HG03469 (cell line): ENCODE measurements at regions not wholly inside any gene's neighbourhood (a gene's known extent, or its start where the extent isn't known, plus 50 kb on each side); places are given as distances from the start of the nearest gene placed in this dataset.
A peak's percentile ranks its signal among the peaks of the same experiment; 100 is the strongest.

ENCODE experiments used
- ATAC-seq: cut with Tn5 transposase; IDR thresholded peaks from one replicate; pipeline ENCODE4 v1.9.1; 2021; ENCODE audit warnings: mild to moderate bottlenecking, moderate library complexity, moderate number of reproducible peaks; ENCODE audit not compliant: unreplicated experiment

DNA sequence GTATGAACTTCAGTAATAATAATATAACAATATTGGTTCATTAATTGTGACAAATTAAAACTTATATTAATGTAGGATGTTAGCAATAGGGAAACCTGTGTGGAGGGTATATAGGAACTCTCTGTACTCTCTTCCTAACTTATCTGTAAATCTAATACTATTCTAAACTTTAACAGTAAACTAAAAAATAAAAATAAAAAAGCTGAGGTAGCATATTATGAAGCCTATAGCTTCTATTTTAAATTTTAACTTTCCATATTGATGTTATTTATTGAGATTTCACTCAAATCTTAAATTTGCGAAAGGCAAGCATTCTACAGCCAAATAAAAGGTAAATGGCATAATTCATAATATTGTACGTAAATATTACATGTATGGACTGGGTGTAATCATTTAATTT lies 326.4 kb downstream of the MEI4 start:
- no peak for ATAC-seq

DNA sequence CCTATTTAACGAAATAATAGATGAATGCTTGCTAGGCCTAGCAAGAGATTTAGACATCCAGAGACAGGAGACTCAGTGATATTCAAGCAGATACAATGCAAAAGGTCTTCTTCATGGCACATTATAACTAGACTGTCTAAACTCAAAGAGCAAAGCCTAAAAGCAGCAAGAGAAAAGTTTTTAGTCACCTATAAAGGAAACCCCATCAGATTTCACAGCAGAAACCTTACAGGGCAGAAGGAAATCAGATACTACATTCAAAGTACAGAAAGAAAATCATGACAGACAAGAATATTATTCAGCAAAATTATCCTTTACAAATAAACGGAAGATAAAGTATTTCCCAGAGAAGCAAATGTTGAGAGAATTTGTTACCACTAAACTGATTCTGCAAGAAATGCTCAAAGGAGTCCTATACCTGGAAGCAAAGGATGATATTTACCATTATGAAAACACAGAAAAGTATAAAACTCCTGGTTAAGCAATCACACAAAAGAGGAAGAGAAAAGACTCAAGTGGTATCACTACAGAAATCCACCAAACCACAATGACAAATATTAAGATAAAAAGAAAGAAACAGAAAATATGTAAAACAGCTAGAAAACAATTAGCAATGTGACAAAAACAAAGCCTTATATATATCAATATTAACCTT lies 333.7 kb downstream of the MEI4 start:
- peak; percentile 83 for ATAC-seq

DNA sequence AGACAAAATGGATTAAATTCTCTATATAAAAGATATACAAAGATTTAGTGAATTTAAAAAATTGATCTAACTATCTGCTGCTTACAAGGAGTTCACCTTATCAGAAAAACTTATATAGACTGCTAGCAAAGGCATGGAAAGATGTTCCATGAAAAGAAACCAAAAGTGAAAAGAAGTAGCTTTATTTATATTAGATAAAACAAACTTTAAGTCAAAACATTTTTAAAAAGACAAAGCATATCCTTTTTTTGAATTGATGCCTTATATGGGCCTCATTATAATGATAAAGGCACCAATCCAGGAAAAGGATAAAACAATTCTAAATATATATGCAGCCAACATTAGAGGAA lies 334.2 kb downstream of the MEI4 start:
- no peak for ATAC-seq

DNA sequence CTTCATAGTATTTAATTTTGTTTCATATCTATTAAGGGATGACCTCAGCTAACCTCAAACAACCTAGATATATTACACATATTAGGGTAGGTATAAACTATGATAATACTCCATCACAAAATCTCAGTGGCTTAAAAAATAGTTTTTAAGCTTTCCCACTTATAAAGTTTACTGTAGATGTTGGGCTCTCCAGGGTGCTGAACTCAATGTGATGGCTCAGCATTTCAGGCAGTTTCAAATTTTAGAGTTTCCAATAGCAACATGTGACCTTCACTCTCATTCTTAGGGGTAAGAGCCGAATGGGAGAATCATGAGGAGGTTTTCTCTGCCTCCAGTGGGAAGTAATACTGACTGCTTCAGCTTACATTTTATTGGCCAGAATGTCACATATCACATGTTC lies 357.3 kb downstream of the MEI4 start:
- no peak for ATAC-seq

DNA sequence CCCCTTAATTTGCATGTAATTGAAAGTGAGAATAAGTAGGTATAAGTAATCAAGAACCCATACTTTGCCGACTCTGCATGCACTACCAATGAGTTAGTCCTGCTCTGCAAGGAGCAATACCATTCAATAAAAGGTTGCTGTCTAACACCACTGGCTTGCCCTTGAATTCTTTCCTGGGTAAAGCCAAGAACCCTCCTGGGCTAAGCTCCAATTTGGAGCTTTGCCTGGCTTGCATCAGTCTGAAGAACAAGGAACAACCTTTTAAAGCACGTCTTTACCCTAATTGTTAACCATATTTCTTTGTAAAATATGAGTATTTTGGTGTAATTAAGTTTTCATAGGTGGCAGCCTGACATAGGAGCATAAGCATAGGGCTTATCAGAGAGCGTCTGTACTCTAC lies 367.7 kb downstream of the MEI4 start:
- no peak for ATAC-seq

DNA sequence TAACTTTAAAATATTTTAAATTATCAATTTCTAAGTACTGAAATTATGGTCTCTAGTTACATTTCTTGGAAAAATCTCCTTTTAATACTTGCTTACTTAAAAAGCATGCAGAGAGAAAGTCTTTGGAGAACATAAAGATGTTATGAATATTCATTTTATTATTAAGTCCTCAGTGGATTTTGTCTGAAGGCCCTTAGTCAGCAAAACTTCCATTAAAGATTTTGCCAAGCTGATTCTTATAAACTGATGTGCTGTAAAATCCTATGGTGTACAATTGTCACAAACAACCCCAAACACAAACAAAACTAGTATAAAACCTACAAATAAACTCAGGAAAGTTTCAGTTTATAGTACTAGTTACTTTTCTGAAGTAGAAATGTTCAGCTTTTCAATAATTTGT lies 372.7 kb downstream of the MEI4 start:
- no peak for ATAC-seq

DNA sequence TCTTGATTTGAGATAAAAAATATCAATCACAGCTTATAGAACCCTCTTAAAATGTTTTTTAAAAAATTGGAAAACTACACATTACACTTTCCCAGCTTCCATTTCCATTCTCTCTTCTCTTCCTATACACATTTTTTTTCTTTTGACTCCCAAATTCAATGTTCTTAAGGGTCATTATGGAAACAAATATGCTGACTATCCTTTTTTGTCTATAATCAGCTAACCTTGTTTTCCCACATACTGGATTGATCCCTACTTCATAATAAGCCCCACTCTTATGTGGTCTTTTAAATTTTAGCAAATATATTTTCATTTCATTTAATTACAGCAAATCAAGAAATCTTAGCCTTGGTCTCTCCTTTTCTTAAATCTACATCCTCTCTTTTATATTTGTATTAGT lies 378.4 kb downstream of the MEI4 start:
- ATAC-seq: no peak

DNA sequence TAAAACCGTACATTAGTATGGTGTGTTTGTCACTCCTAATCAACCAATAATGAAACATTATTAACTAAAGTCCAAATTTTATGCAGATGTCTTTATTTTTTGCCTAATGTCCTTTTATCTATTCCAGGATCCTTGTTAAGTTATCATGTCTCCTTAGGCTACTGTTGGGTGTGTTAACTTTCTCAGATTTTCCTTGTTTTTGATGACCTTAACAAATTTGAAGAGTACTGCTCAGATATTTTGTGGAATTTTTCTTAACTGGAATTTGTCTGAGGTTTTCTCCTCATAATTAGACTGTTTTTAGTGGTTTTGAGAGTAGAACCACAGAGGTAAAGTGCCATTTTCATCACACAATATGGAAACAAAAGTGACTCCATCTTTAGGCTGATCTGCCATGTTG lies 406.3 kb downstream of the MEI4 start:
- no peak for ATAC-seq

DNA sequence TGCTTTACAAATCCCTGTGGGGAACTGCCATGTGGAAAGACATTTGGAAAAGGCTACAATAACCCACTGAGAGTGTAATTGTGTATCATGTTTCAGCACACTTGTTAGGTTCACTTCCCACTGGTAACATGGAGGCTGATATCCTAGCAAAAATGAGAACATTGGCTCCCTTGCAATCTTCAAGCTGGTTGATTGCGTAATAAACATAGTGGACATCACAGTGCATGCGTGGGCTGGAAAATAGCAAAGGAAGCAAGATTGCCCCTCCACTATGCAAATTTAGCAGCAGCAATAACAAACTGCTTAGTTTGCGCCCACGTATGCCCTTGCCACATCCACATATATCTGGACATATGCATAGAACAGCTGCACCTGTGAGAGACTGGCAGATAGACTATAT lies 410.2 kb downstream of the MEI4 start:
- ATAC-seq: no peak

DNA sequence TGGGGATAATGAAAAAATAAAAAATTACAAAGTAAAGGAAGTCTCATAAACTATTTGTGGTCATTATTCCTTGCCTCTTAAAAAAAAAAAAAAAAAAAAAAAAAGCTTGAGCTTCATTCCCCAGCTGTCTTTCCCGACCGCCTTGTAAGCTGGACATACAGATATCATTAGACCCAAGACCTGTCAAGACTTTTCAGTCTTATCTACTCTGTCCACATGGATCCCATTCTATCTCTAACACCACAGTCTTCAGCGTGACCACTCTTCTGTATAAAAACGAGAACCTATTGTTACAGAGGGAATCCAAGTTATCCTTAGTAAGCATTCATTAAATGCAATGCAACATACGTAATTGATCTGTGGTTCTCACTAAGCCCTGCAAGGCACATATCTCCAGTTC lies 423.5 kb downstream of the MEI4 start:
- no peak for ATAC-seq

DNA sequence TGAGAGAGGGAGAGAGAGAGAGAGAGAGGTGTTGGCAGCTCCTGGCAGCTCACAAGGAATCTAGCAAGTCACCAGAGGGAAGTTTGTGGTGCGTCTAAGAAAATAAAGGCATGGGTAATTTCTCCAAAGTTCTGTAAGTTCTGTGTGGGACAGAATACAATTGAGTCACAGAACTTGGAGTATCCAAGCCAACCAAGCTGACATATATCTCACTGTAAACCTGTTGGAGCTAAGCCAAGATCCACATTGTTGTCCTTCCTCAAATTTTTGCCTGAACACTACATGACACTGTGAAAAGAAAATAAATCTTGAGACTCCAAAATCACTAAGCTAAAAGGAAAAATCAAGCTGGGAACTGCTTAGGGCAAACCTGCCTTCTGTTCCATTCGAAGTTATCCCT lies 436.7 kb downstream of the MEI4 start:
- no peak for ATAC-seq

DNA sequence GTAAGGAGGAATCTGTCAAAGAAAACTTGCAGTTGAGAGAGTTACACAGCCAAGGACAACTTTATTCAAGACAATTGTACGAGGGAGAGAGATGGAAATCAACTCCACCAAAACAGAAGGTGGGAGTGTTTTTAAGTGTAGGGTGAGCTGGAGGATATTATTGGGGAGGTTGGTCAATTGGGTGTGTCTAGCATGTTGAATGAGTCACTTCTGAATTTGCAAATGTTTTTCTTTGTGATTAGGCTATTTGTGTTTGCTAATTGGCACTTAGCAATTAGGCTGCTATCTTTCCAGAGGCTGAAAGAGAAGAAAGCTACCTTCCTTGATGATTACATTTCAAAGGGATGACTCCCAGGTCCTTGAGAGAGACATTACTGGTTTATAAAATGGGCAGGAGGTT lies 441.1 kb downstream of the MEI4 start:
- no peak for ATAC-seq

DNA sequence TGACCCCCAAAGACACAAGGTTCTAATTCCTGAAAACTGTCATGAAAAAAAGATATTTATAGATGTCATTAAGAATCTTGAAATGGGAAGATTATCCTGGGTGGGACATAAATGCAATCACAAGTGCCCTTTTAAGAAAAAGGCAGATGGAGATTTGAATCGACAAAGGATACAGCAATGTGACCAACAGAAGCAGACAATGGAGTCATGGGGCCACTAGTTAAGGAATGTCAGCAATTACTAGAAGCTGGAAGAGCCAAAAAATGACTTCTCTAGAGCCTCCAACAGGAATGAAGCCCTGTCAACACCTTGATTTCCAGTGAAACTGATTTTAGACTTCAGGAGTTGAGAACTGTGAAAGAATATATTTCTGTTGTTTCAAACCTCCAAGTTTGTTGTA lies 448.5 kb downstream of the MEI4 start:
- no peak for ATAC-seq

DNA sequence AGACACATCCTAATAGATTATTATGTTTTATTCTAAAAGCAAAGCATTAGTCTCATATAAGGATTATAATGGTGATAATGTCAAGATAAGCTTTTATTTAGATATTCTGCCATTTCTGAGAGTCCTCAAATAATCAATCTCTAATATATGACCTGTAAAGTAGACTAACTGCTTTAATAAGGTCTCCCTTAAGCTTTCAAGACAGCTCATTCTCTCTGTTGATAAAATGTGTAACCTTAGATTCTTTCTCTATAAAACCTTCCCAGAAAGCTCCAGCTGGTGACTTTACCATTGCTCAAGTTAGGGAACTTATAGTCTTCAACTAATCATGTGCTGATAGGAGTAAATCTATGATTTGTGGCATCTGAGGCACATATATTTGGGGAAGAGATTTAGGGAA lies 457.8 kb downstream of the MEI4 start:
- ATAC-seq: no peak

DNA sequence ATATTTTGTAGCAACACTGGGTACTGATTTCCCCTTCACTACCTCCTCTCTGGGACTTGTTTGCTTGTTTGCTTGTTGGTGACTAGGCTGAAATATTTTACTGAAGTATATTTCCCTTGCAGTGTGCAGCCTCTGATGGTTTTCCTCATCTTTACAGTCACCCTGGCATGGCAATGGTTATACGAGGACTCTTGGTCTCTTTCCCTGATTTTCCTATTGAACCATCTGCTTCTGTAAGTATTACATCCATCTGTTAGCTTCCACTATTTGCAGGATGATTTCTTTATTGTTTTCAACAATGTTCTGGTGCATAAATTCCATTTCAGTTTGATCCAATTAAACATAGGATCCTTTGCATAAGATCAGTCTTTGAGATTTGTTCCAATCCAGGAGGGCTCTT lies 465.1 kb downstream of the MEI4 start:
- no peak for ATAC-seq

DNA sequence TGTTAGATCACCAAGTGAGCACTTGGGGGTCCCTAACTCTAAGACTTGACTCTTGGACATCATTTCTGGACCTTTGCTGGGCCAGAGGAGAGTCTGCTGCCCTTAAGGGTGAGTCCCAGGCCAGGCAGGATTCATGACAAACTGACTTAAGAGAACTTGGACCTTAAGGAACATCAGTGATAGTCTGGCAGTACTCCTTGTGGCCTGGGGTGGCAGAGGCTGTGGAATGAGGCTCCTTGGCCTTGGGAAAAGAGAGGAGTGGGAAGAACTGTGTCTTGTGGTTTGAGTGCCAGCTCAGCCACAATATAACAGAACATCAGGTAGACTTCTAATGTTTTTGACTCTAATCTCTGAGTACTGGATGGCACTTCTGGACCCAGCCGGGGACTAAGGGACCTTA lies 478.7 kb downstream of the MEI4 start:
- no peak for ATAC-seq

DNA sequence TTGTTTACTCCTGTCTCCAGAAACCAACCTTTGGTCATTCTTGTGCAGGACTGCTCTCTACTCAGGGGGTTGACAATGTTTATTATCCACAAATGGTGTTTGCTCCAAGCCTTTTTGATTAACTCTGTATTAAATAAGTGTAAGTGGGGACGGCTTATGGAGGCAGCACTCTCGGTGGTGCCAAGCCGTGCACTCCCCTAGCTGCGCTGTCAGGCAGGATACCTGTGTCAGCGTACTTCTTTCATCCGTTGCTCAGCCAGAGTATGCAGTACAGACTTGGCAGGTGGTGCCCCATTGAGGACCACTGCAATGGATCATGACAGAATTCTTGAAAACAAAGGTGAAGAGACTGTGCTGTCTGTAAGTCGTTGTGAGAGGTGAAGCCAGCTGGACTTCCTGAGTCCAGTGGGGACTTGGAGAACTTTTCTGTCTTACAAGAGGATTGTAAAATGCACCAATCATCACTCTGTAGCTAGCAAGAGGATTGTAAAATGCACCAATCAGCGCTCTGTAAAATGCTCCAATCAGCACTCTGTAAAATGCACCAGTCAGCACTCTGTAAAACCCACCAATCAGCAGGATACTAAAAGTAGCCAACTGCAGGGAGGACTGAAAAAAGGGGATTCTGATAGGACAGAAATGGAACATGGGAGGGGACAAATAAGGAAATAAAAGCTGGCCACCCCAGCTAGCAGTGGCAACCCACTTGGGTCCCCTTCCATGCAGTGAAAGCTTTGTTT lies 480.0 kb downstream of the MEI4 start:
- no peak for ATAC-seq

DNA sequence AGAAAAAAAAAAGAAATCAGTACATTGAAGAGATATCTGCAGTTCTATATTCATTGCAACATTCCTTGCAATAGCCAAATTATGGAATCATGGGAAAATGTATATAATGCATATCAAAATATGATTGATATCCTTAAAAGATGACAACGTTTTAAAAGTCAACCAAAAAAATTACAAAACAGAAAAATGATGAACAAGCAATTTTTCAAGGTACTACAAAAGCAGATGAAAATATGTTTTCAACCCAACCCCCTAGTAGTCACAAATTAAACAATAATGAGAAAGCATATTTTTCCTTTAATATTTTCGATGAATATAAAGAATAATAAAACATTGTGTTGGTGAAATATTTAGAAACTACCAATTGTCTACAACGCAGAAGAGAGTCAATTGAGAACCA lies 497.6 kb downstream of the MEI4 start:
- ATAC-seq: no peak

DNA sequence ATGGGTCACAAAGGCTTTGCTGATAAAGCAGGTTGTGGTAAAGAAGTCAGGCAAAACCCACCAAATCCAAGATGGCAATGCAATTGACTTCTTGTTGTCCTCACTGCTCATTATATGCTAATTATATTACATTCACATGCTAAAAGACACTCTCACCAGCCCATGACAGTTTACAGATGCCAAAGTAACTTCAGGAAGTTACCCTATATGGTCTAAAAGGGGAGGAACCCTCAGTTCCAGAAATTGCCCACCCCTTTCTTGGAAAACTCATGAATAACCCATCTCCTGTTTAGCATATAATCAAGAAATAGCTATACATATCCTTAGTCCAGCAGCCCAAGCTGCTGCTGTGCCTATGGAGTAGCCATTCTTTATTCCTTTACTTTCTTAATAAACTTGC lies 501.1 kb downstream of the MEI4 start:
- no peak for ATAC-seq

DNA sequence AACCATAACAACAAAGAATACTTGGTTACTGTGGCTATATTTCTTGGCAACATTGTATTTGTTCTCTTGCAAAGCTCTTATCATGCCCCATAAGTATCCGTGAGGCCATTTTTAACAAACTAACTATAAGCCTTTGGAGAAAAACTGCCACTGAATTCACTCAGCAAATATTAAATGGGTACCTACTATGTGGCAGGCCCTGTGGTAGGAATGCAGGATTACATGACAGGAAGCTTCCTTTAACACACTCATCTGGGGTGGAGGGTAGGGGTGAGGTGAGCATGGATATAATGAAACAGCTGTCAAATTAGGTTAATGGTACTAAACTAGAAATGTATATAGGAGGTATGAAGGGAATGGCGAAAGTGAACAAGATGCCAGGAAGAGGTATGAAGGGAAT lies 504.8 kb downstream of the MEI4 start:
- no peak for ATAC-seq

DNA sequence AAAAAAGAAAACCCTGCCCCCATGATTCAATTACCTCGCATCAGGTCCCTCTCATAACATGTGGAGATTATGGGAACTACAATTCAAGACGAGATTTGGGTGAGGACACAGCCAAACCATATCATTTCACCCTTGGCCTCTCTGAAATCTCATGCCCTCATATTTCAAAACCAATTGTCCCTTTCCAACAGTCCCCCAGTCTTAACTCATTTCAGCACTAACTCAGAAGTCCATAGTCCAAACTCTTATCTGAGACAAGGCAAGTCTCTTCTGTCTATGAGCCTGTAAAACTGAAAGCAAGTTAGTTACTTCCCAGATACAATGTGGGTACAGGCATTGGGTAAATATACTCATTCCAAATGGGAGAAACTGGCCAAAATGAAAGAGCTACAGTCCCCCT lies 536.1 kb downstream of the MEI4 start:
- no peak for ATAC-seq

DNA sequence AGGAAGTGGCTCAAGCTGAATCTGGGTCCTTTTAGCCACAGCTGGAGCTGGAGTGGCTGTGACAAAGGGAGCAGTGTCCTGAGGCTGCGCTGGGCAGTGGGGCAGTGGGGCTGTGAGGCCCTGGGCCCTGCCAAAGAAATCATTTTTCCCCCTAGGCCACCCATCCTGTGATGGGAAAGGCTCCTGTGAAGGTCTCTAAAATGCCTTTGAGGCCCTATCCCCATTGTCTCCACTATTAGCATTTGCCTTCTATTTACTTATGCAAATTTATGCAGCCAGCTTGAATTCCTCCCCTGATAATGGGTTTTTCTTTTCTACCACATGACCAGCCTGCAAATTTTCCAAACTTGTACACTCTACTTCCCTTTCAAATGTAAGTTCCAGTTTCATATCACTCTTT lies 539.2 kb downstream of the MEI4 start:
- ATAC-seq: no peak

DNA sequence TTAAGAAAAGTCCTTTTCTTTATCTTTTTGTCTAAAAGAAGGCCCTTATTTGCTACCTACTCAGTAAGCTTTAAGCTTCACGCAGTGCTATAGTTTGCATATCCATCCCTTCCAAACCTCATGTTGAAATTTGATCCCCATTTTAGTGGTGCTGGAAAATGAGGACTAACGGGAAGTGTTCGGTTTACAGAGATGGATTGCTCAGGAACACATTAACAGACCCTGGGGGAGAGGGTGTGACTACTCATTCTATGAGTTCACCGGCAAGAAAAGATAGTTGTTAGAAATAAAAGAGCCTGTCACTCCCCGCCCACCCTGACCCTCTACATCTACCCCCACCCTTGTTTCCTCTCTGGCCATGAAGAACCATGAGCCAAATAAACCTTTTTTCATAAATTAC lies 546.2 kb downstream of the MEI4 start:
- ATAC-seq: no peak
